HG03571 (cell line): ENCODE measurements at regions not wholly inside any gene's neighbourhood (a gene's known extent, or its start where the extent isn't known, plus 50 kb on each side); places are given as distances from the start of the nearest gene placed in this dataset.

Experiments
- ATAC-seq: cut with Tn5 transposase; IDR thresholded peaks from one replicate; pipeline ENCODE4 v1.9.1; 2021; ENCODE audit not compliant: unreplicated experiment

- ATAC-seq: no peak
Measured at GRCh38 chr6:111984516-111985201, 69.2 kb upstream of the CCN6 start.

GRCh38 chr6:111985202-111985731 lies 68.6 kb upstream of the CCN6 start:
- no peak for ATAC-seq

DNA sequence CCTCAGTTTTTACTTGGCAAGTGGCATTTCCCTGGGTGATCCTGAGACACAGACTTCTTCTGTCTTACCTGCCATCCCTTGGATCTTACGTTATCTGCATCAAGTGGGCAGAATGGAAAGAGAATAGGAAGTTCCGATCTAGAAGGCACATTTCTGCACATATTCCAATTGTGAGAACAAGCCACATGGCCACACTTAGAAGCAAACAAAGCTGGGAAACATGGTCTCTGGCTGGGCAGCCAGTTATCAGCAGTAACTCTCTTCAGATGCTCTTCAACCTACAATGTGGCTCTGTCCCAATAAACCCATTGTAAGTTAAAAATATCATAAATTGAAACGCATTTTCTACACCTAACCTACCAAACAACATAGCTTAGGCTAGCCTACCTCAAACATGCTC lies 67.3 kb upstream of the CCN6 start:
- ATAC-seq: no peak

DNA sequence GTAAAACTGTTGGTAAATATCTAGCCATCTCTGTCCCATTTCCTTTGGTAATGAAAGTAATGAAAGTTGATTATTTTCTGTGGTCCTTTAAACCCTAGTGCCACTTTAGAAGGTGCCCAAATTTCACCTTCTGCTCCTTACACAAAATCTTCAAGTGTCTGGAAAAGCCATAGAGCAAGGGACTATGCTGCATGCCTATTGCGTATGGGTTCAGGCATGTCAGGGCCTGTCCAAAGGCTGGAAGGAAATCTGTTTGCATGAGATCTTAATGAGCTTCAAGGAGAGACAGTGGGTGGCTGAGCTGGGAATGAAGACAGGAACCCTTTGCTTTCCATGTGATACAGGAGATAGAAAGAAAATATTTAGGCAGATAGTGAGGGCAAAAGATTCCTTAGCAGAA lies 66.6 kb upstream of the CCN6 start:
- ATAC-seq: no peak

GRCh38 chr6:111988926-111989325 lies 65.0 kb upstream of the CCN6 start:
- ATAC-seq: no peak

DNA sequence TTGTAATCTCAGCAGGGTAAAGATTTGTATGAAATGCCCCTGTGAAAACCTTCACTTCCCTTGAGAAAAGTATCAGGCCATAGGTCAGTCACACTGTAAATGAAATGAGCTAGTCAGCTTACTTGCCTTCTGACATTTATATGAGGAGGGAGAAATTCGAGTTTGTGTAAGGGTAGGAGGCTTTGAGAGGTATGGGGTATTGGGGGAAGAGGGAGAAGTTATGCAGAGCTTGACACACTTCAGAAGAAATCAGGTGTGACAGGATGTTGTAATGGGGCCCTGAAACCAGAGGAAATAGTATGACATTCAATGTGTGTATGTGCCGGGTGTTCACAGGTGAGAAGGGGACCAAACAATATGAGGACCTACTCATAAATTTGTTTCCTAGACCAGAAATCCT lies 64.2 kb upstream of the CCN6 start:
- ATAC-seq: peak; percentile 45

DNA sequence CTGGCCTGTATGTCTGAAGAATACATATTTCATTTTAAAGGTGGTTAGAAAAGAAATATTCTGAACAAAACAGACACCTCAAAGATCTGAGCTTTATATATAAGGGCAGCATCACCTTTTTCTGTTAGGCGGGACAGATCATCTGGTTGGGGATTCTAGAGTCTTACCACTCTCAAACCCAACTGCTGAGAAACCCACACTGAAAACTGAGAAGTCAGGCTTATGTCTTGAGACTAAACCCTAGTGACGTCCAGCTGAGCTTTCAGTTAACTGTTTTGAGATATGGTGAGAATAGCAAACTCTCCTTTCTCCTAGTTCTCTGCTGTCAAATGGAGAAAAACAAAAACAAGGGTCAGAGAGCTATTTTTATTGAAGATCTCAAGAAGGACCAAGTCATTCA lies 63.7 kb upstream of the CCN6 start:
- no peak for ATAC-seq

DNA sequence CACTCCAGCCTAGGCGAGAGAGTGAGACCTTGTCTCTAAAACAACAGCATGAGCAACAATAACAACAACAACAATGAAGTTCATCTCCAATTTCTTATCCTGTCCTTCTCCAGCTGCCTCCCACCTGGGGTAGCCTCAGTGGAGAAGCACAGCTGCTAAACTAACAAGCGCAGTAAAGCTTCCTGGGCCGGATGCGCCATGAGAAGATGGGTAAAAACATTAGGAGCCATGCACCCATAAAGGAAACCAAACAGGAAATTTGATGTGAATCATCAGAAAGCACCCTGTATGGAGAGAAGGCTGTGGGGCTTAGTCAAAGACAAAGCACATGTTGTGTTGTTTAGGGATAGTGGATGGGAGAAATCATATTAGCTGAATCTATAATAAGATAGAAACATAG lies 61.1 kb upstream of the CCN6 start:
- peak; percentile 60 for ATAC-seq

DNA sequence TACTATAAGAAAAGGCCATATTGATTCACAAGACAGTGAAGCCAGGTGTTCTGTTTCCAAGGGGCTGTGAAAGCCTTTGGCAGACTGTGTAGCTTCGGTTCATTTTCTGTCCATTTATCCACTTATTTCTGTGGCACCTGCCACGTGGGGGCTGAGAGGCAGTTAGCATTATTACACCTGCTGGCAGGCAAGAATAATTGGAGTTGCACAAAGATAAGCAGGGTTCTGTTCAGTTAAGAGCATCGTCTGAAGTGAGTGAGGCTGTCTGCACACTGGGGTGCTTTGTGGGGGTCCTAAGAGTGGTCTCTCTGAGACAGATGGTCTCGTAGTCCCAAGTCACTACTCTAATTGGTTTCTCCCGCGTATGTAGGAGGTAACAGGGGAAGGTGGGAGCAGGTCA lies 60.6 kb upstream of the CCN6 start:
- ATAC-seq: no peak

- no peak for ATAC-seq
Measured at GRCh38 chr6:111994791-111995190, 59.1 kb upstream of the CCN6 start.

DNA sequence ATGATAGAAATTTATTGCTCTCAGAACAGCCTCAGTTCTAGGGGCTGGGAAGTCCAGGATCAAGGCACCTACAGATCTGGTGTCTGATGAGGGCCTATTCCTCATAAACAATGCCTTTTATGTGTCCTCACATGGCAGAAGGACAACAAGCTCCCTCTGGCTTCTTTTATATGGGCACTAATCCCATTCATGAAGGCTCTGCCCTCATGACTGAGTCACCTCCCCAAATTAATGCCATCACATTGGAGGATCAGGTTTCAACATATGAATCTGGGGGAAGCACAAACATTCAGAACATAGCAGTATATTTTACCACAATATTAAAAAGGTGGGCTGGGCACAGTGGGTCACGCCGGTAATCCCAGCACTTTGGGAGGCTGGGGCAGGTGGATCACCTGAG lies 58.5 kb upstream of the CCN6 start:
- no peak for ATAC-seq

- no peak for ATAC-seq
Measured at GRCh38 chr6:111996144-111996865, 57.6 kb upstream of the CCN6 start.

- no peak for ATAC-seq
Measured at GRCh38 chr6:111997078-111997852, 56.6 kb upstream of the CCN6 start.

DNA sequence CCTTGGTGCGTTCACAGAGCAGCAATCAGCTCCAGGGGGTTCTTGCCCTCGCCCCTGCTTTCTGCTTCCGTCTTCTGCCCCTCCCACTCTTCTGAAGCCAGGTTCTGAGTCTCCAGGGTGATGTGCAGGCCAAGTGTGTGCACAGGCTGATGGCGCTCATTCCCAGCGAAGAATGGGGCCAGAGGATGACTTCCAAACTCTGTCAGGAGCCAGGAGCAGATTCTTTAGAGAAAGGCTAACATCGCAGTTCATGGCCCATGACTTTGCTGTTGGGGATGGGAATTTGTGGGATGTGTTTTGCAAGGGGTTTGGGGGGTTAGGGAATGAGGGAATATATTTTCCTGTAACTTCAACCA lies 56.1 kb upstream of the CCN6 start:
- ATAC-seq: no peak

- ATAC-seq: no peak
Measured at GRCh38 chr6:112002307-112002706, 51.6 kb upstream of the CCN6 start.
